Bone marrow (tissue), 2 donors: ENCODE measurements at regions not wholly inside any gene's neighbourhood (a gene's known extent, or its start where the extent isn't known, plus 50 kb on each side); places are given as distances from the start of the nearest gene placed in this dataset.

Experiments used
- DNase-seq, 2 donors: peaks; one replicate each; lab custom pipeline; 2025; lab: John Stamatoyannopoulos, UW

DNA sequence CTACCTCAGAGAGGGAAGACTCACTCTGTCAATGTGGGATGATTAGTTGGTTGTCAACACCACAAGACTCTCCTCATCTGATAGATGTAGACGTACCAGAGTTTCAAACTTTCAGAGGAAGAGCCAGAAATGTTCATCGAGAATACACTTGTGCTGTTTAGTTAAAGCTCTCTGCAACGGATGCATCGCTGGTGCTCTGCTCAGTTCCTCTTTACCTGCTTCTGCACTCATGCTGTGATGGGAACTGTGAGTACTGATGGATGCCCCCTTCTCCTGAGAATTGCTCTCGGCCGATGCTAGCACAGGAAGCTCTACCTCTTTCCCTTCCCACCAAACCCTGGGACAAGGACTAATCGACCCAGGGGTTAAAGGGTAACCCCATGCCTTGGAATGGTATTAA is 51.8 kb upstream of the CCDC54 start:
- no peak for DNase-seq
